ENCODE measurements at regions not wholly inside any gene's neighbourhood (a gene's known extent, or its start where the extent isn't known, plus 50 kb on each side); places are given as distances from the start of the nearest gene placed in this dataset.

GRCh38 chr2:114616-115015, 68.3 kb upstream of the FAM110C start:
- POLR2A ChIA-PET (ENCODE audit: low non-redundant PET): no interaction called here
- no peak for DNase-seq (ENCODE audit: low spot score)
- H3K27ac ChIP-seq: no peak overlapping the region
- CTCF ChIA-PET: interaction anchor here (0.7 kb wide), 1 partner anchor 98 kb away, joined by 3 read pairs; no protein-coding TSS in a partner anchor
- TF ChIP-seq, protein P1, sequence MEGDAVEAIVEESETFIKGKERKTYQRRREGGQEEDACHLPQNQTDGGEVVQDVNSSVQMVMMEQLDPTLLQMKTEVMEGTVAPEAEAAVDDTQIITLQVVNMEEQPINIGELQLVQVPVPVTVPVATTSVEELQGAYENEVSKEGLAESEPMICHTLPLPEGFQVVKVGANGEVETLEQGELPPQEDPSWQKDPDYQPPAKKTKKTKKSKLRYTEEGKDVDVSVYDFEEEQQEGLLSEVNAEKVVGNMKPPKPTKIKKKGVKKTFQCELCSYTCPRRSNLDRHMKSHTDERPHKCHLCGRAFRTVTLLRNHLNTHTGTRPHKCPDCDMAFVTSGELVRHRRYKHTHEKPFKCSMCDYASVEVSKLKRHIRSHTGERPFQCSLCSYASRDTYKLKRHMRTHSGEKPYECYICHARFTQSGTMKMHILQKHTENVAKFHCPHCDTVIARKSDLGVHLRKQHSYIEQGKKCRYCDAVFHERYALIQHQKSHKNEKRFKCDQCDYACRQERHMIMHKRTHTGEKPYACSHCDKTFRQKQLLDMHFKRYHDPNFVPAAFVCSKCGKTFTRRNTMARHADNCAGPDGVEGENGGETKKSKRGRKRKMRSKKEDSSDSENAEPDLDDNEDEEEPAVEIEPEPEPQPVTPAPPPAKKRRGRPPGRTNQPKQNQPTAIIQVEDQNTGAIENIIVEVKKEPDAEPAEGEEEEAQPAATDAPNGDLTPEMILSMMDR (conservative IDR thresholded peaks at IDR 0.05; ENCODE audit: low read depth): no peak

- H3K27ac ChIP-seq: no peak overlapping the region
Observed at GRCh38 chr2:109998-110397, 63.7 kb upstream of the FAM110C start.

GRCh38 chr2:108920-109809, 62.9 kb upstream of the FAM110C start:
- DNase-seq (ENCODE audit: low spot score): no peak
- CTCF ChIA-PET: no interaction called here

More at GRCh38 chr2:109998-110397, 63.7 kb upstream of the FAM110C start:
- ChIA-PET CTCF (no interaction called here), POLR2A (ENCODE audit: low non-redundant PET) (no interaction called here)
- TF ChIP-seq, protein P1 (conservative IDR thresholded peaks at IDR 0.05; ENCODE audit: low read depth): no peak
- DNase-seq (ENCODE audit: low spot score): no peak

GRCh38 chr2:101016-101415, 54.7 kb upstream of the FAM110C start:
- ChIA-PET CTCF (no interaction called here), POLR2A (ENCODE audit: low non-redundant PET) (no interaction called here)
- no peak for DNase-seq (ENCODE audit: low spot score)
- TF ChIP-seq, protein P1 (conservative IDR thresholded peaks at IDR 0.05; ENCODE audit: low read depth): no peak
- no peak overlapping the region for H3K27ac ChIP-seq

More at GRCh38 chr2:108920-109809, 62.9 kb upstream of the FAM110C start:
- H3K27ac ChIP-seq: no peak overlapping the region
- TF ChIP-seq, protein P1 (conservative IDR thresholded peaks at IDR 0.05; ENCODE audit: low read depth): no peak
- POLR2A ChIA-PET (ENCODE audit: low non-redundant PET): no interaction called here

Measured in RWPE1 (cell line).